Liver (tissue), 3 donors: ENCODE measurements at regions not wholly inside any gene's neighbourhood (a gene's known extent, or its start where the extent isn't known, plus 50 kb on each side); places are given as distances from the start of the nearest gene placed in this dataset.

Experiments used
- CTCF ChIP-seq: fragments of 150-350 bp; IDR thresholded peaks from 2 replicates; pipeline ENCODE4 v1.5.1; 2017; ENCODE audit warnings: improper control_type of control experiment, low read depth, low read length; ENCODE audit not compliant: missing input control
- EGR1 ChIP-seq, 2 donors: IDR thresholded peaks; 2 replicates each; pipeline ENCODE4 v1.6.1; 2016 to 2018; ENCODE audit warnings: antibody characterized with exemption in 2 of 2, low read depth in 2 of 2
- FOXA1 ChIP-seq: IDR thresholded peaks from 2 replicates; pipeline ENCODE4 v1.6.1; 2016; ENCODE audit warnings: antibody characterized with exemption
- GABPA ChIP-seq, 2 donors: IDR thresholded peaks in 1 of 2; conservative IDR thresholded peaks in 1 of 2; 2 replicates each; pipeline ENCODE4 v1.6.1; 2016; ENCODE audit warnings: antibody characterized with exemption in 2 of 2, mild to moderate bottlenecking in 1 of 2, moderate library complexity in 1 of 2
- HNF4G ChIP-seq: IDR thresholded peaks from 2 replicates; pipeline ENCODE4 v1.6.1; 2016; ENCODE audit warnings: antibody characterized with exemption
- MAX ChIP-seq: IDR thresholded peaks from 2 replicates; pipeline ENCODE4 v1.6.1; 2016; ENCODE audit warnings: antibody characterized with exemption
- RAD21 ChIP-seq, 2 donors: IDR thresholded peaks; 2 replicates each; pipeline ENCODE4 v1.6.1; 2016; ENCODE audit warnings: antibody characterized with exemption in 2 of 2, mild to moderate bottlenecking in 2 of 2
- REST ChIP-seq: IDR thresholded peaks from 2 replicates; pipeline ENCODE4 v1.6.1; 2016; ENCODE audit warnings: antibody characterized with exemption, mild to moderate bottlenecking
- RXRA ChIP-seq, 2 donors: IDR thresholded peaks; 2 replicates each; pipeline ENCODE4 v1.6.1; 2017 to 2018; ENCODE audit warnings: antibody characterized with exemption in 2 of 2, mild to moderate bottlenecking in 1 of 2
- SP1 ChIP-seq: IDR thresholded peaks from 2 replicates; pipeline ENCODE4 v1.6.1; 2018; ENCODE audit warnings: antibody characterized with exemption, mild to moderate bottlenecking
- YY1 ChIP-seq: IDR thresholded peaks from 2 replicates; pipeline ENCODE4 v1.6.1; 2016; ENCODE audit warnings: antibody characterized with exemption, mild to moderate bottlenecking
- ZBTB33 ChIP-seq: IDR thresholded peaks from 2 replicates; pipeline ENCODE4 v1.6.1; 2016; ENCODE audit warnings: antibody characterized with exemption
- donor health status: healthy.
- donor health status: healthy.

GRCh38 chr3:65004306-65004705 is 316.5 kb upstream of the ADAMTS9 start:
- TF ChIP-seq CTCF (no peak), MAX (no peak), GABPA (IDR thresholded peaks at IDR 0.05 in 1 of 2, conservative IDR thresholded peaks at IDR 0.05 in 1 of 2) (no peak), HNF4G (no peak), YY1 (no peak), EGR1 (IDR thresholded peaks at IDR 0.05; ENCODE audit: low read depth in 2 of 2) (no peak), RAD21 (IDR thresholded peaks at IDR 0.05) (no peak), REST (no peak), ZBTB33 (no peak), SP1 (no peak), RXRA (IDR thresholded peaks at IDR 0.05) (no peak), FOXA1 (no peak)
